ENCODE measurements at regions not wholly inside any gene's neighbourhood (a gene's known extent, or its start where the extent isn't known, plus 50 kb on each side); places are given as distances from the start of the nearest gene placed in this dataset.
"Not testable (repeated sequence)": the region's sequence is repeated elsewhere in the genome, so short reads cannot be mapped to it uniquely, and the experiment has no call there.

DNA sequence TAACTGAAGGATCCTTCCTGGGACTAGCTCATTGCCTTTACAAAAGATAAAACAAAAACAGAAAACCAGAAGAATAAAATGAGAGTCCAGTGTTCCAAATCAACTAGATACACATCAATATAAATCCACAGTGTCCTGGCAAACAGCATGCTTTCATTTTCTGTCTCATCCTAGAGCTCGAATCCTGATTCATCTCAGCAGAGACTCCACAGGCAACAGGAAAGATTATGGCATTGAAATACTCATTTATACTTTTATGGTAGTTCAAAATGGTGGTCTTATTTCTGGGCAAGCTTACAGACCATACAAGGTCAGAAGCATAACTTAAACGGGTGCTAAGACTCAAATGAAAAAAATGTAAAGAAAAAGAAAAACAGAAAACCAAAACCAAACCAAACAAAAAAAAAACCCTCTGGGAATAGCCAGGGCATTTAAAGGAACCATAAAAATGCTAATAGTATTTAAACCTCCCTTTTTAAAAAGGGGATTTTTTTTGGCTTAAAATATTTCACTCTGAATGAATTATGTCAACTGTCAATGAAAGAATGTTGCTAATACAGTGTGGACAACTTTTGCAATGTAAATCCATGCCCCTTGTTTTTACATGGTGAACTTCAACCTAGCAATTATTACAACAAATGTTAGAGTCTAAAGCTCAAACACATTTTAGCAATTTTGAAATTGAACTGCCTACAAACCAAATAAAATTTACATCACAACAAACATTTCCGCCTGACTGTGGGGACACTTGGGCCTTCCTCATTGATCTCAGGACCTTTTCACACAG is 57.9 kb downstream of the GPR101 start:
- DNase-seq = no peak

DNA sequence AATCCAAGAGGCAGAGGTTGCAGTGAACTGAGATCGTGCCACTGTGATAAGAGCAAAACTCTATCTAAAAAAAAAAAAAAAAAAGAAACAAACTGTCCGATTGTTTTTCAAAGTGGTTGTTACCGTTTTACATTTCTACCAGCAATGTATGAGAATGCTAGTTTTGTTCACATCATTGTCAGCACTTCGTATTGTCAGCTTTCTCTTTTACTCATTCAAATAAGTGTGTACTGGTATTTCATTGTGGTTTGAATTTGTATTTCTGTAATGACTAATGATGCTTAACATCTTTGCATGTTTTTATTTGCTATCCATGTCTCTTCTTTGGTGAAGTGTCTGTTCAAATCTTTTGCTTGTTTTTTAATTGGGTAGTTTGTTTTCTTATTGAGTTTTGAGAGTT is 65.8 kb downstream of the GPR101 start:
- DNase-seq = no peak

DNA sequence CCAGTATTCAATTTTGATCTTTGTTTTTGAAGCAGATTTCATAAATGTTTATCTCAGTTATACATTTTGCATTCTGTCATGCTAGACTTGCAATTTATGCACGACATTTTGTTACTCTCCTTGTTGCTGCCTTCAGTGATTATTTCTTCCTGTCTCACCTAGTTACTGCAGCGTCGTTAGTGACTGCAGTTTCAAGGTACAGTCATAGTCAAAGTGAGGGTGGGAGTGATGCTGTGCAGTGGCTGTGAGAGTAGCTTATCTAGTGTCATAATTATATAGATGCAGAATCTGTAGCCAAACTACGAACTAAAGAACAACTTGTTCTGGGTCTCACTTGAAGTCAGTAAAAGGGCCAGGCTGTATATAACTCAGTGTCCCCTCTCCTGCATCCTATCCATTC is 69.8 kb downstream of the GPR101 start:
- DNase-seq = no peak

DNA sequence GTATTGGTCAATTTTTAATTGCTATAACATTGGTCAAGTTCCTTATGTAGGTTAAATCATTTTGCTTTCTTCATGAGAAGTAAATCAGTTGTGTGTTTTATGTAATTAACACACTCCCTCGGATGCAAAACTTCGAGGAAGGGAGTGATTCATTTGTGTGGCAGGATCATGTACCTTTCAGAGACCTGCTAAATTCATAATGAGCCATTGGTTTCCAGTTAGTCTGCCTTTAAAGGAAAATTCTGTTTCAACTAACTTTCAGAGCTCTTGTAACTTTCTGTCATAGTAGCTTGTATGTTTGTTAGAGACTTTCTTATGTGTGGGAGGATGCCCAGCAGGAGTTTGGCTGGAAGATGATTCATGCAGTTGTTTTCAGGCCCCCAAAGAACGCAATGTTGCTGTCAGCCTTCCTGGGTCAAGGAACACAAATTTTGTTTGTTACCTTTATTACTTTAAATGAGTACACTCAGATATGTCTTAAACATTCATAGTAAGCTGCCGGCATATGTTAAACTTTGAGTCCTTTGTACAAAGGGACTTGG is 72.1 kb downstream of the GPR101 start:
- no peak for DNase-seq

DNA sequence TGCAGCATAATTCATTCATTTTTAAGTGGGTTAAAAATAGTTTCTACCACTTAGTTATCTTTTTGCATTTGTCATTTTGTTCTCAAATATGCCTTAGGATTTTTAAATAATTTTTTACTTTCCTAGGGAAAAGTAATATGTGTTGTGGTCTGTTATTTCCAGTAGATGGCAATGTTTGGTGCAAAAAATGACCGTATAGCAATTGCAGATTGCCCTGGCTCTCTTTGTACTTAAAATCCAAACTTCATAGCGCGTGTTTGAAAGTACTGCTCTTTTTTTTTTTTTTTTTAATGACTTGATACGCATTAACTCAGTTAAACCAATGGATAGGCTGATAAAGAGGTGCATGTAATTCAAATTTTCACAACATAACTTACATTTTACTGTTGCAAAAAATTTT is 74.4 kb upstream of the RBMX start:
- no peak for DNase-seq

DNA sequence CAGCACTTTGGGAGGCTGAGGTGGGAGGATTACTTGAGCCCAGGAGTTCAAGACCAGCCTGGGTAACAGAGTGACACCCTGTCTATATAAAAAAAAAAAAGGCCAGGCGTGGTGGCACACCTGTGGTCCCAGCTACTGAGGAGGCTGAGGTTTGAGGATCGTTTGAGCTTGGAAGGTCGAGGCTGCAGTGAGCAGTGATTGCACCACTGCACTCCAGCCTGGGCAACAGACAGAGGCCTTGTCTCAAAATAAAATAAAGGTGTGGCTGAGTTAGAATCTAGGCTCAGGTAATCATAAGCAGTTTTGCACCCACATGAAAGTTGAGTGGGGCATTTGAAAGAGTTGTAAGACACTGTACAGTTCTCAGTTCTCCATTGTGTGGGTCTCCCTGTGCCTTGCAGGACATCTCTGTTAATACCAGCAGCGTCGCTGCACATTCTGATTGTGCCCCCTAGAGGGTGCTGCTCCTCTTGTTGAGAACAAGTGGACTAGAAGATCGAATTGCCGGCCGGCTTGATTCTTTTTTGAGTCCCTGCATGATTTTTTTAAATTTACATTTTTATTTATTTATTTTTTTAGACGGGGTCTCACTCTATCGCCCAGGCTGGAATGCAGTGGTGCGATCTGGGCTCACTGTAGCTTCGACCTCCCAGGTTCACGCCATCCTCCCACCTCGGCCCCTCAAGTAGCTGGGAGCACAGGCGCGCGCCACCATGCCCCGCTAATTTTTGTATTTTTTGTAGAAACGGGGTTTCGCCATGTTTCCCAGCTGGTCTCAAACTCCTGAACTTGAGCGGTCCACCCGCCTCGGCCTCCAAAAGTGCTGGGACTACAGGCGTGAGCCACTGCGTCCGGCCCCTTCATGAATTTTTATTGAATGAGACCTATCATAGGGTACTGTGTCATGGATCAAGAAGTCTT is 73.6 kb upstream of the RBMX start:
- peak; percentile 2 for DNase-seq

DNA sequence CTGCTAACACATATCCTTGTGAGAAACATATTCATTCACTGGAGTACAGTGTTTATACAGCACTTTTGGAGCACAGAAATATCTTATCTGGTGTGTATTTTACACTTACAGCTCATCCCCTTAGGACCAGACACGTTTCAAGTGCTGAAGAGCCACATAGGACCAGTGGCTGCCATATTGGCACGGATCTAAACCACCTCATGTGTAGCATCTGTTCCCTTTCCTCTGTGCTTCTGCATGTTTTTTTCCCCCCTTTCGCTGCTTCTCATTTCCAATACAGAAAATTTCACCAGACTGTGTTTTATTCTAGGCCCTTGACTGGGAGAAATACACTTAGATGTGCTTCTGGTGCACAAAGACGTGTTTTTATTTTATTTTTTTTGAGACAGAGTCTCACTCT is 69.7 kb upstream of the RBMX start:
- no peak for DNase-seq

DNA sequence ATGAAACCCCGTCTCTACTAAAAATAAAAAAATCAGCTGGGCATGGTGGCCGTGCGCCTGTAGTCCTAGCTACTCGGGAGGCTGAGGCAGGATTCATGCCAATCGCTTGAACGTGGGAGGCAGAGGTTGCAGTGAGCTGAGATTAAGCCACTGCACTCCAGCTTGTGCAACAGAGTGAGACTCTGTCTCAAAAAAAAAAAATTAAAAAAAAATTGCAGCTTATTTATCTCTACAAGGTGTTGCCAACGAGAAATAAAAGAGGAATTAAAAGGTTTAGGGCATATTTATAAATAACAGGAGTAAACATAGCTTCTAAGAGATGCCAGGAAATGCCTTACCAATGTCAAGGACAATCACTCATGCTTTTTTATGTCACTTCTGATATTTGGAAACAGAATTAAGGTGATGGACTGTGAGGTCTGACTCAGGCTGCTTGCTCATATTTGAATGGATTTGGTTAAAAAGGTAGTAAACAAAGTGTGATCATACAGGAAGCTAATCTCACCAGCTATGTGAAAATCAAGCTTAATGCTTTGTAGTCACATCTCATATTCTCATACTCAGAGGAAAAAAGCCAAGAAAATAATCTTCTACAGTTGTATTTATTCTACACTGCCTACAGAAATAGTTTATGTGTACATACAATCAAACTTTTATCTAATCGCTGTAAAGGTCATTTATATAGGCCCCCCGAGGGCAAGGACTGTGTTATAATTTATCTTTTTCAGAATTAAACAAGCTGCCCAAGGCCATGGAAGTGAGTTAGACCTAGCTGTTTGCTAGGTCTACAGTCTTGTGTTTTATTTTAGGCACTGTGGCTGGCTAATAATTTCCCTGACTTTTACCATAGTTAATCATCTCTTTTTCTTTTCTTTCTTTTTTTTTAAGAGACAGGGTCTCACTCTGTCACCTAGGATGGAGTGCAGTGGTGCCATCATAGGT is 61.1 kb upstream of the RBMX start:
- DNase-seq = no peak

DNA sequence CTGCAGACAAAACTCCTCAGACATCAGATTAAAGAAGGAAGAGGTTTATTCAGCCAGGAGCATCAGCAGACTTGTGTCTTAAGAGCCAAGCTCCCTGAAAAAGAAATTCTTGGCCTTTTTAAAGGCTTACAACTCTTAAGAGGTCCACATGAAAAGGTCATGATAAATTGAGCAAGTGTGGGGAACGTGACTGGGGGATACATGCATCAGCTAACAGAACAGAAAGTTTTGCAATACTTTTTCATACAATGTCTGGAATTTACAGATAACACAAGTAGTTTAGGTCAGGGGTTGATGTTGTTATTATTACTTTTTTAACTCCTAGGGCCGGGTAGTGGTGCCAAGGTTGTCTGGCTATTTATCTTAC is 55.6 kb upstream of the RBMX start:
- DNase-seq = no peak

DNA sequence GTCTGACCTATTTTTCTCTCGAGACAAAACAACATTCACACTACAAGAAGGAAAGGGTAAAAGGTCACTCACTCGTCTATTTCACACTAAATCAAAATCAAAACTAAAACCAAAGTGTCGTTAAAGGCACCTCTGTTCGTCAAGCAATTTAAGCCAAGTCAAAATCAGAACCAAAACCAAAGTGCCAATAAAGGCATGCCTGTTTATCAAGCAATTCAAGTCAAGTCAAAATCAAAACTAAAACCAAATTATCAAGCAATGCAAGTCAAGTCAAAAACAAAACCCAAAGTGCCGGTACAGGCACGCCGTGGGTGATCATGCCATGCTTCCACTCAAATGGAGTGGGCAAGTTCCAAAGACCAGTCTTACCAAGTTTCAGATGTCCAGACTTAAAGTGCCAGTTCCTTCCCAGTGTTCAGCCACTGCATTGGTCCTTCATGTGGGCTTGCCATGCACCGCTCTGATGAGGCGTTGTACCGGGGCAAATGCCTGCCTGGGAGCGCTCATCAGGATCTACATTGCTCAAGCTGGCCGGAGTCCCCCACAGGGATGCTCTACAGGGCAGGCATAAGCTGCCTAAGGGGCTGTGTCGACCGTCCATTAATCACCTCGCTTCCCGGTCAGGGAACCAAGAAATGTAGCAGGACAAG is 55.1 kb upstream of the RBMX start:
- DNase-seq = not testable (repeated sequence)

DNA sequence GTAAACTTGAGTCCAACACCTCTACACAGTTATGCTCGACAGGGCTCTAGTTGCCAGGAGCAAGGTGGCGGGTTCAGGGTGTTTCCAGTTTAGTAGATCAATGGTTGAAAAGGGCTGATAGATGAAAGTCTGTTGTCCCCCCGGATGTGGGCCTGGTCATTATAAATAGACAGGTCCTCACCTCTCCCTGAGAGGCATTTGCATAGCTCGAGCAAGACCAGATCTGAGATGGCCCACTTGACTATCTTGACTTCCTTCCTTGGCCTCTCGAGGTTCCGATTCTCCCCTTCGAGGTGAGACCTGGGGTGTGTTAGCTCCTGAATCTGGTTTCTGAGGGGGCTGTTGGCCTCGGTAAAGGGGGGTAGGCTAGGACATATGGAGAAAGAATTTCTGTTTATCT is 54.1 kb upstream of the RBMX start:
- not testable (repeated sequence) for DNase-seq

DNA sequence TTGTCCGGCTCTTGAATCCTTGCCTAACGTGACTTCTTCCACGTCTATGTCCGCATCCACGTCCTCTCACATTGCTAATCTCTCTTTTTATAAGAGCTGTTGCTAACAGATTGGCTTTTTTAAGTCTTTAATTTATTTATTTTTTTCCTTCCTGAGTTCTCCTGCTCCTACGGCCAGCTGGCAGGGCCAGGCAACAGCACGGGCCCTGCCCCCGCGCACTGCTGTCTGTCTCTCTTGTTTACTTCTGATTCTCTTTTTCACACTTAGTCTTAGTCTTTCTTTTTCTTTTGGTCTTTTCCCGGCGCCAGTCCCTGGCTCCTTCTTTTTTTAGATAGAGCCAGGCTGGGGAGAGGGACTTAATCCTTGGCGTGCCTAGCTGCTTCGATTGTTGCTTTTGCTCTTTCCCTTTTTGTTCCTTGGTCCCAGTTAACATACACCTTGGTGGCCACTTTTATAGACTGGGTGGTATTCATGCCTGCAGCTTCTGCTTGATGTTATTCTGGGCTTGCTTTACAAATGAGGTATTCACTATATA is 53.2 kb upstream of the RBMX start:
- no peak for DNase-seq

DNA sequence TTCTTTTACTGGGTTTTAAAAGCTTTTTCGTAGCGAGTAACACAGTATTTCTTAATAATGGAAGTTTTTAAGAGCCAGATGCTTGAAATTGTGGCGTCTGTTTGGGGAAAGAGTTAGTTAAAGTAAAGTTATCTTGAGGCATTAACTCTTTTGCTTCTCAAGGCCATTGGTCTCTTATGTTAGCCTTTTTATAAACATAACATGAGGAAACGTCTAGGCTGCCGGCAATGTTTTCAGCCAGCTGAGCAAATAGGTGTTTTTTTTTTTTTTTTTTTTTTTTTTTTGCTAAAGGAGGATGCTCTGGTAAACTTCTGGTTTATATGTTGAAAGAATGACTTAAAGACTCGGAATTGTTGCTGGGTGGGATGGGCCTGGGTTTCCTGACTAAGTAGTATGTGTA is 51.1 kb upstream of the RBMX start:
- no peak for DNase-seq
